ENCODE measurements at regions not wholly inside any gene's neighbourhood (a gene's known extent, or its start where the extent isn't known, plus 50 kb on each side); places are given as distances from the start of the nearest gene placed in this dataset.
"Not testable (repeated sequence)": the region's sequence is repeated elsewhere in the genome, so short reads cannot be mapped to it uniquely, and the experiment has no call there.

DNA sequence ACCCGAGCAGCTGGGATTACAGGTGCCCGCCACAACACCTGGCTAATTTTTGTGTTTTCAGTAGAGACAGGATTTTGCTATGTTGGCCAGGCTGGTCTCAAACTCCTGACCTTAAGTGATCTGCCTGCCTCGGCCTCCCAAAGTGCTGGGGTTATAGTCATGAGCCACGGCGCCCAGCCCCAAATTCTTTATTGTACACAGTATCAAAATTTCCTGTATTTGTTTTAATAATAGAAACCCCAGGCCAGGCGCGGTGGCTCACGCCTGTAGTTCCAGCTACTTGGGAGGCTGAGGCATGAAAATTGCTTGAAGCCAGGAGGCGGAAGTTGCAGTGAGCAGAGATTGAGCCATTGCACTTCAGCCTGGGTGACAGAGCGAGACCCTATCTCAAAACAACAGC is 266.3 kb upstream of the TPK1 start:
- not testable (repeated sequence) for TF ChIP-seq TAF1 (IDR thresholded peaks at IDR 0.05; ENCODE audit: borderline replicate concordance, low read depth, low read length); POLR2A (IDR thresholded peaks at IDR 0.05; ENCODE audit: low read depth, low read length)
